ENCODE measurements at regions not wholly inside any gene's neighbourhood (a gene's known extent, or its start where the extent isn't known, plus 50 kb on each side); places are given as distances from the start of the nearest gene placed in this dataset.

GRCh38 chr6:102344769-102345168, 951.3 kb downstream of the GRIK2 start:
- no peak for TF ChIP-seq EGR1 (IDR thresholded peaks at IDR 0.05)
- no peak for TF ChIP-seq MAX (IDR thresholded peaks at IDR 0.05)
- no peak for TF ChIP-seq REST (IDR thresholded peaks at IDR 0.05; ENCODE audit: low read depth)
- no peak for TF ChIP-seq FOXM1 (IDR thresholded peaks at IDR 0.05; ENCODE audit: borderline replicate concordance, low read depth)
- TF ChIP-seq TAF1 (IDR thresholded peaks at IDR 0.05; ENCODE audit: low read depth), result no peak
- TF ChIP-seq ZBTB7A (IDR thresholded peaks at IDR 0.05; ENCODE audit: low read depth), result no peak
- TF ChIP-seq TCF12 (IDR thresholded peaks at IDR 0.05; ENCODE audit: low read depth), result no peak
- no peak for TF ChIP-seq CEBPB (IDR thresholded peaks at IDR 0.05)

GRCh38 chr6:102340311-102340710, 946.8 kb downstream of the GRIK2 start:
- TF ChIP-seq EGR1 (IDR thresholded peaks at IDR 0.05) (no peak), USF1 (IDR thresholded peaks at IDR 0.05) (no peak), FOXM1 (IDR thresholded peaks at IDR 0.05; ENCODE audit: borderline replicate concordance, low read depth) (no peak), ZBTB7A (IDR thresholded peaks at IDR 0.05; ENCODE audit: low read depth) (no peak), TAF1 (IDR thresholded peaks at IDR 0.05; ENCODE audit: low read depth) (no peak), RAD21 (IDR thresholded peaks at IDR 0.05; ENCODE audit: low read depth) (no peak), MAX (IDR thresholded peaks at IDR 0.05) (no peak), CEBPB (IDR thresholded peaks at IDR 0.05) (no peak), EP300 (IDR thresholded peaks at IDR 0.05; ENCODE audit: borderline replicate concordance) (no peak), TCF12 (IDR thresholded peaks at IDR 0.05; ENCODE audit: low read depth) (no peak), NFIC (IDR thresholded peaks at IDR 0.05) (no peak), YY1 (IDR thresholded peaks at IDR 0.05; ENCODE audit: low read depth) (no peak), REST (IDR thresholded peaks at IDR 0.05; ENCODE audit: low read depth) (no peak), CREB1 (IDR thresholded peaks at IDR 0.05; ENCODE audit: low read depth) (no peak), TEAD4 (IDR thresholded peaks at IDR 0.05) (no peak)

- TF ChIP-seq CREB1 (IDR thresholded peaks at IDR 0.05; ENCODE audit: low read depth) (no peak), EGR1 (IDR thresholded peaks at IDR 0.05) (no peak), EP300 (IDR thresholded peaks at IDR 0.05; ENCODE audit: borderline replicate concordance) (no peak), CEBPB (IDR thresholded peaks at IDR 0.05) (no peak), MAX (IDR thresholded peaks at IDR 0.05) (no peak)
Measured at GRCh38 chr6:102333736-102334135, 940.2 kb downstream of the GRIK2 start.

GRCh38 chr6:102327697-102328225, 934.3 kb downstream of the GRIK2 start:
- no peak for TF ChIP-seq EGR1 (IDR thresholded peaks at IDR 0.05)
- TF ChIP-seq TAF1 (IDR thresholded peaks at IDR 0.05; ENCODE audit: low read depth), result no peak
- no peak for TF ChIP-seq NFIC (IDR thresholded peaks at IDR 0.05)
- TF ChIP-seq TEAD4 (IDR thresholded peaks at IDR 0.05), result no peak

GRCh38 chr6:102313699-102314098, 920.2 kb downstream of the GRIK2 start:
- no peak for TF ChIP-seq EGR1 (IDR thresholded peaks at IDR 0.05)
- TF ChIP-seq CEBPB (IDR thresholded peaks at IDR 0.05), result no peak
- TF ChIP-seq EP300 (IDR thresholded peaks at IDR 0.05; ENCODE audit: borderline replicate concordance), result no peak
- no peak for TF ChIP-seq FOXM1 (IDR thresholded peaks at IDR 0.05; ENCODE audit: borderline replicate concordance, low read depth)
- no peak for TF ChIP-seq ZBTB7A (IDR thresholded peaks at IDR 0.05; ENCODE audit: low read depth)
- TF ChIP-seq CREB1 (IDR thresholded peaks at IDR 0.05; ENCODE audit: low read depth), result no peak
- TF ChIP-seq MAX (IDR thresholded peaks at IDR 0.05), result no peak
- TF ChIP-seq TAF1 (IDR thresholded peaks at IDR 0.05; ENCODE audit: low read depth), result no peak
- no peak for TF ChIP-seq REST (IDR thresholded peaks at IDR 0.05; ENCODE audit: low read depth)
- TF ChIP-seq RAD21 (IDR thresholded peaks at IDR 0.05; ENCODE audit: low read depth), result no peak
- no peak for TF ChIP-seq YY1 (IDR thresholded peaks at IDR 0.05; ENCODE audit: low read depth)
- TF ChIP-seq TEAD4 (IDR thresholded peaks at IDR 0.05), result no peak

Measured in Ishikawa (cell line).